ENCODE measurements at regions not wholly inside any gene's neighbourhood (a gene's known extent, or its start where the extent isn't known, plus 50 kb on each side); places are given as distances from the start of the nearest gene placed in this dataset.

GRCh38 chr2:16587601-16588000 is 78.0 kb downstream of the CYRIA start:
- TF ChIP-seq CTCF (IDR thresholded peaks at IDR 0.05; ENCODE audit: low read length): no peak
- TF ChIP-seq EZH2 (IDR thresholded peaks at IDR 0.05; ENCODE audit: borderline replicate concordance, low read length): no peak
